A549 (cell line): ENCODE measurements at regions not wholly inside any gene's neighbourhood (a gene's known extent, or its start where the extent isn't known, plus 50 kb on each side); places are given as distances from the start of the nearest gene placed in this dataset.

ENCODE experiments used
- ATOH8 ChIP-seq: fragments of 250-450 bp; sonication (Bioruptor Pico); IDR thresholded peaks from 2 replicates; pipeline ENCODE4 v1.5.0; 2020; ENCODE audit warnings: low read depth, mild to moderate bottlenecking, moderate library complexity
- CBX8 ChIP-seq: fragments of 200-600 bp; sonication (generic); IDR thresholded peaks from 2 replicates; pipeline ENCODE4 v1.6.1; 2016
- CTCF ChIP-seq: fragments of >200 bp; sonication (Bioruptor Twin); formaldehyde crosslinking; IDR thresholded peaks from 3 replicates; pipeline ENCODE4 v1.5.1; 2016
- EP300 ChIP-seq, 2 experiments: fragments of >200 bp; sonication (Bioruptor Twin); formaldehyde crosslinking; IDR thresholded peaks; 2 replicates in 1 of 2; 3 replicates in 1 of 2; pipeline ENCODE4 v1.6.1; 2016 to 2017
- MAX ChIP-seq: IDR thresholded peaks from 2 replicates; pipeline ENCODE4 v1.6.1; 2012
- MYC ChIP-seq: IDR thresholded peaks from 2 replicates; pipeline ENCODE4 v1.6.1; 2012; ENCODE audit warnings: mild to moderate bottlenecking, inconsistent platforms, low read length, improper control_type of control experiment, borderline replicate concordance
- POLR2A ChIP-seq: IDR thresholded peaks from 2 replicates; pipeline ENCODE4 v1.6.1; 2012; ENCODE audit warnings: mild to moderate bottlenecking, low read length
- RCOR1 ChIP-seq: fragments of 150-350 bp; IDR thresholded peaks from 2 replicates; pipeline ENCODE4 v1.6.1; 2014; ENCODE audit warnings: antibody characterized with exemption, low read length, low read depth
- RFX5 ChIP-seq: fragments of 450-650 bp; IDR thresholded peaks from 2 replicates; pipeline ENCODE4 v1.7.1; 2014; ENCODE audit warnings: antibody characterized with exemption, mild to moderate bottlenecking, moderate library complexity
- SMC3 ChIP-seq: fragments of >200 bp; sonication (Bioruptor Twin); formaldehyde crosslinking; IDR thresholded peaks from 3 replicates; pipeline ENCODE4 v1.6.1; 2018; ENCODE audit warnings: inconsistent platforms
- SREBF2 ChIP-seq: fragments of 450-650 bp; IDR thresholded peaks from 2 replicates; pipeline ENCODE4 v1.6.1; 2014; ENCODE audit warnings: mild to moderate bottlenecking, moderate library complexity
- USF2 ChIP-seq: fragments of 450-650 bp; IDR thresholded peaks from 2 replicates; pipeline ENCODE4 v1.6.1; 2014; ENCODE audit warnings: antibody characterized with exemption

- TF ChIP-seq MAX, result no peak
- TF ChIP-seq CTCF, result no peak
- TF ChIP-seq POLR2A, result no peak
- no peak for TF ChIP-seq SMC3
- TF ChIP-seq ATOH8 (CRISPR knock-in tag), result no peak
- no peak for TF ChIP-seq RCOR1
- no peak for TF ChIP-seq MYC
- TF ChIP-seq RFX5, result no peak
- TF ChIP-seq CBX8, result no peak
- no peak for TF ChIP-seq EP300 (IDR thresholded peaks at IDR 0.05)
- no peak for TF ChIP-seq USF2
- no peak for TF ChIP-seq SREBF2
Measured at GRCh38 chr16:6905601-6906000, 427.0 kb upstream of the RBFOX1 start.
